ENCODE measurements at regions not wholly inside any gene's neighbourhood (a gene's known extent, or its start where the extent isn't known, plus 50 kb on each side); places are given as distances from the start of the nearest gene placed in this dataset.

GRCh38 chr6:163731215-163732013 lies 316.9 kb downstream of the QKI start (continued):
- TF ChIP-seq PRDM10 (IDR thresholded peaks at IDR 0.05; ENCODE audit: partially characterized antibody): no peak
- TF ChIP-seq RCOR1 (IDR thresholded peaks at IDR 0.05; ENCODE audit: borderline replicate concordance in 1 of 2, low read depth in 2 of 2, low read length in 2 of 2): peak in 1 of 2 experiments; percentile 60; a peak in 1 of 4 replicates
- no peak for TF ChIP-seq ZNF75A (CRISPR knock-in tag; IDR thresholded peaks at IDR 0.05)
- no peak for TF ChIP-seq EWSR1 (IDR thresholded peaks at IDR 0.05; ENCODE audit: borderline replicate concordance, low read depth, partially characterized antibody)
- peak; percentile 56; the same call in 1 of the 2 replicates for TF ChIP-seq MGA (IDR thresholded peaks at IDR 0.05)
- TF ChIP-seq KHSRP (IDR thresholded peaks at IDR 0.05): no peak
- peak; percentile 32; the same call in 1 of the 2 replicates for TF ChIP-seq TAL1 (IDR thresholded peaks at IDR 0.05)
- no peak for TF ChIP-seq CREB3L1 (IDR thresholded peaks at IDR 0.05; ENCODE audit: borderline replicate concordance, low read depth)

Data from K562 (cell line).